HG03342 (cell line): ENCODE measurements at regions not wholly inside any gene's neighbourhood (a gene's known extent, or its start where the extent isn't known, plus 50 kb on each side); places are given as distances from the start of the nearest gene placed in this dataset.
A peak's percentile ranks its signal among the peaks of the same experiment; 100 is the strongest.
"Not testable (repeated sequence)": the region's sequence is repeated elsewhere in the genome, so short reads cannot be mapped to it uniquely, and the experiment has no call there.

Experiments used
- ATAC-seq: cut with Tn5 transposase; IDR thresholded peaks from one replicate; pipeline ENCODE4 v1.9.1; 2021; ENCODE audit warnings: mild to moderate bottlenecking, moderate library complexity; ENCODE audit not compliant: unreplicated experiment

- no peak for ATAC-seq
Observed at GRCh38 chrX:121639781-121640180, 592.4 kb downstream of the GLUD2 start.

GRCh38 chrX:121641560-121641959, 594.1 kb downstream of the GLUD2 start:
- ATAC-seq: no peak

GRCh38 chrX:121642415-121642814, 595.0 kb downstream of the GLUD2 start:
- no peak for ATAC-seq

GRCh38 chrX:121649417-121649816, 602.0 kb downstream of the GLUD2 start:
- no peak for ATAC-seq

- ATAC-seq: no peak
Observed at GRCh38 chrX:121655276-121655675, 607.9 kb downstream of the GLUD2 start.

- ATAC-seq: no peak
Observed at GRCh38 chrX:121666171-121666570, 618.8 kb downstream of the GLUD2 start.

GRCh38 chrX:121671649-121672048, 624.2 kb downstream of the GLUD2 start:
- peak; percentile 79 for ATAC-seq

GRCh38 chrX:121709236-121709635, 661.8 kb downstream of the GLUD2 start:
- not testable (repeated sequence) for ATAC-seq

GRCh38 chrX:121733514-121733913, 686.1 kb downstream of the GLUD2 start:
- ATAC-seq: no peak

- ATAC-seq: no peak
Observed at GRCh38 chrX:121746105-121746504, 698.7 kb downstream of the GLUD2 start.

GRCh38 chrX:121753602-121754001, 706.2 kb downstream of the GLUD2 start:
- ATAC-seq: not testable (repeated sequence)

GRCh38 chrX:121754301-121754700, 706.9 kb downstream of the GLUD2 start:
- ATAC-seq: no peak

GRCh38 chrX:121755541-121755940, 708.1 kb downstream of the GLUD2 start:
- no peak for ATAC-seq

- ATAC-seq: no peak
Observed at GRCh38 chrX:121761845-121762244, 714.4 kb downstream of the GLUD2 start.

- no peak for ATAC-seq
Observed at GRCh38 chrX:121763671-121764070, 716.3 kb downstream of the GLUD2 start.

GRCh38 chrX:121768210-121768609, 720.8 kb downstream of the GLUD2 start:
- not testable (repeated sequence) for ATAC-seq

- ATAC-seq: no peak
Observed at GRCh38 chrX:121781991-121782390, 734.6 kb downstream of the GLUD2 start.

- no peak for ATAC-seq
Observed at GRCh38 chrX:121782544-121782943, 735.1 kb downstream of the GLUD2 start.

GRCh38 chrX:121782976-121783375, 735.6 kb downstream of the GLUD2 start:
- ATAC-seq: no peak

GRCh38 chrX:121802881-121803412, 755.5 kb downstream of the GLUD2 start:
- ATAC-seq: no peak

- no peak for ATAC-seq
Observed at GRCh38 chrX:121823406-121823805, 776.0 kb downstream of the GLUD2 start.

GRCh38 chrX:121831601-121832000, 784.2 kb downstream of the GLUD2 start:
- ATAC-seq: no peak

- ATAC-seq: no peak
Observed at GRCh38 chrX:121832446-121832845, 785.0 kb downstream of the GLUD2 start.
